Panc1 (cell line): ENCODE measurements at regions not wholly inside any gene's neighbourhood (a gene's known extent, or its start where the extent isn't known, plus 50 kb on each side); places are given as distances from the start of the nearest gene placed in this dataset.

Source experiments
- ATAC-seq: fragments of 200-7000 bp; cut with Tn5 transposase; 2 replicates; pipeline ENCODE4 v1.9.1; 2020; ENCODE audit warnings: mild to moderate bottlenecking, moderate library complexity
- BruUV-seq: library from RNA; stranded (reverse); fragments of 400-500 nt; replicated peaks from 2 replicates; lab custom pipeline; 2021; lab: Mats Ljungman, UMichigan
- CTCF ChIA-PET: fragments of 300-600 bp; sonication (Branson Sonifier 250); formaldehyde crosslinking; loops from one replicate; lab custom pipeline; 2022; ENCODE audit warnings: antibody characterized with exemption; lab: Charles Lee
- POLR2A ChIA-PET: fragments of 300-600 bp; sonication (Branson Sonifier 250); formaldehyde crosslinking; loops from one replicate; lab custom pipeline; 2022; ENCODE audit warnings: antibody characterized with exemption; lab: Charles Lee
- DNase-seq: peaks from one replicate; pipeline ENCODE4 v3.0.0-alpha.2; 2010; ENCODE audit warnings: low read depth, low spot score
- H3K27ac ChIP-seq: 2 replicates; pipeline ENCODE4 v1.5.1; 2011; ENCODE audit warnings: mild to moderate bottlenecking, low read length, inconsistent platforms
- H3K27me3 ChIP-seq: fragments of 200-500 bp; sonication (Bioruptor generic); 2 replicates; pipeline ENCODE4 v1.6.0; 2014; ENCODE audit warnings: low read length, inconsistent platforms; ENCODE audit not compliant: control insufficient read depth, insufficient read depth
- H3K36me3 ChIP-seq: fragments of 200-500 bp; sonication (Bioruptor generic); 2 replicates; pipeline ENCODE4 v1.5.1; 2014; ENCODE audit warnings: inconsistent platforms, mild to moderate bottlenecking, low read length, moderate library complexity; ENCODE audit not compliant: control insufficient read depth, insufficient read depth
- H3K4me1 ChIP-seq: 2 replicates; pipeline ENCODE4 v1.5.1; 2011; ENCODE audit warnings: inconsistent platforms, mild to moderate bottlenecking, low read length, moderate library complexity; ENCODE audit not compliant: control insufficient read depth, insufficient read depth
- H3K4me3 ChIP-seq, 2 experiments: 2 replicates each; pipeline ENCODE4 v1.5.1; 2011 to 2012; ENCODE audit warnings: low read depth in 2 of 2, low read length in 2 of 2, mild to moderate bottlenecking in 2 of 2, inconsistent platforms in 1 of 2, moderate library complexity in 1 of 2
- H3K9me3 ChIP-seq: fragments of 200-500 bp; sonication (Bioruptor generic); 2 replicates; pipeline ENCODE4 v1.5.1; 2014; ENCODE audit warnings: low read depth, mild to moderate bottlenecking, inconsistent platforms, low read length, moderate library complexity; ENCODE audit not compliant: control insufficient read depth, insufficient read depth
- CTCF ChIP-seq: fragments of 450-650 bp; IDR thresholded peaks from 2 replicates; pipeline ENCODE4 v1.5.1; 2017; ENCODE audit warnings: mild to moderate bottlenecking
- POLR2AphosphoS5 ChIP-seq: IDR thresholded peaks from 2 replicates; pipeline ENCODE4 v1.6.1; 2012; ENCODE audit warnings: mild to moderate bottlenecking, low read depth, low read length, moderate library complexity
- REST ChIP-seq, 2 experiments: IDR thresholded peaks; 2 replicates each; pipeline ENCODE4 v1.6.1; 2011 to 2012; ENCODE audit warnings: low read depth in 2 of 2, control low read depth in 1 of 2, low read length in 1 of 2, mild to moderate bottlenecking in 1 of 2, moderate library complexity in 1 of 2; ENCODE audit not compliant: insufficient read depth in 1 of 2
- SIN3A ChIP-seq: IDR thresholded peaks from 2 replicates; pipeline ENCODE4 v1.6.1; 2012; ENCODE audit warnings: low read depth, mild to moderate bottlenecking, low read length, moderate library complexity, borderline replicate concordance; ENCODE audit not compliant: insufficient read depth
- TCF7L2 ChIP-seq: IDR thresholded peaks from 2 replicates; pipeline ENCODE4 v1.6.1; 2011; ENCODE audit warnings: mild to moderate bottlenecking, low read depth, low read length, inconsistent platforms
- in situ Hi-C: cut with HindIII; loops from 2 replicates; pipeline ENCODE4 v1.10.0; 2016; ENCODE audit warnings: low sequenced_read_pairs, low pct_unique_long_range_greater_than_20kb
- intact Hi-C: fragments of 100-400 bp; cut with micrococcal nuclease; formaldehyde crosslinking; loops from one replicate; pipeline ENCODE4 v1.10.0; 2022; ENCODE audit not compliant: unreplicated experiment

- Histone ChIP-seq H3K4me3 (no peak overlapping the region), H3K4me1 (no peaks in the 10 kb centered on the region), H3K27me3 (no peaks in the 10 kb centered on the region), H3K27ac (no peak overlapping the region), H3K36me3 (no peaks in the 10 kb centered on the region), H3K9me3 (no peaks in the 10 kb centered on the region)
- BruUV-seq, result no TSS peak
- no peak for TF ChIP-seq CTCF
- TF ChIP-seq POLR2AphosphoS5, result no peak
- intact Hi-C loops (no loop called here), in situ Hi-C loops (no loop called here)
- ChIA-PET CTCF (no interaction called here), POLR2A (no interaction called here)
- DNase-seq, result no peak
- ATAC-seq, result no peak
Observed at GRCh38 chr9:108545436-108545835, 310.4 kb downstream of the ACTL7B start.

- intact Hi-C loops, result no loop called here
- no peaks in the 10 kb centered on the region for H3K36me3 ChIP-seq
- no peaks in the 10 kb centered on the region for H3K9me3 ChIP-seq
- no peak for DNase-seq
- H3K4me3 ChIP-seq, result no peak overlapping the region
- POLR2A ChIA-PET, result no interaction called here
- TF ChIP-seq REST (IDR thresholded peaks at IDR 0.05; ENCODE audit: insufficient read depth in 1 of 2, low read depth in 2 of 2, low read length in 1 of 2) (no peak), POLR2AphosphoS5 (no peak), TCF7L2 (no peak), SIN3A (no peak), CTCF (no peak)
- CTCF ChIA-PET, result no interaction called here
- H3K27ac ChIP-seq, result no peak overlapping the region
- H3K27me3 ChIP-seq, result no peaks in the 10 kb centered on the region
- ATAC-seq, result no peak
- in situ Hi-C loops, result no loop called here
- H3K4me1 ChIP-seq, result no peaks in the 10 kb centered on the region
- BruUV-seq, result no TSS peak
Observed at GRCh38 chr9:108544866-108545265, 310.9 kb downstream of the ACTL7B start.
